ENCODE measurements at regions not wholly inside any gene's neighbourhood (a gene's known extent, or its start where the extent isn't known, plus 50 kb on each side); places are given as distances from the start of the nearest gene placed in this dataset.

- no peak for TF ChIP-seq CHD7 (IDR thresholded peaks at IDR 0.05; ENCODE audit: insufficient replicate concordance, low read length)
- no peak for TF ChIP-seq CHD1 (IDR thresholded peaks at IDR 0.05; ENCODE audit: low read depth, low read length)
- no peak for TF ChIP-seq CREB1 (IDR thresholded peaks at IDR 0.05)
- no peak for TF ChIP-seq TCF12 (IDR thresholded peaks at IDR 0.05; ENCODE audit: low read depth, low read length)
Observed at GRCh38 chr2:2730301-2730833, 399.3 kb upstream of the MYT1L start (continued).

All from H1 (cell line).